ENCODE measurements at regions not wholly inside any gene's neighbourhood (a gene's known extent, or its start where the extent isn't known, plus 50 kb on each side); places are given as distances from the start of the nearest gene placed in this dataset.

GRCh38 chr2:15754703-15755099, 163.0 kb downstream of the DDX1 start:
- TF ChIP-seq POLR2A (IDR thresholded peaks at IDR 0.05) (no peak), POLR2AphosphoS5 (IDR thresholded peaks at IDR 0.05) (no peak)
- TF ChIP-seq, protein P1, sequence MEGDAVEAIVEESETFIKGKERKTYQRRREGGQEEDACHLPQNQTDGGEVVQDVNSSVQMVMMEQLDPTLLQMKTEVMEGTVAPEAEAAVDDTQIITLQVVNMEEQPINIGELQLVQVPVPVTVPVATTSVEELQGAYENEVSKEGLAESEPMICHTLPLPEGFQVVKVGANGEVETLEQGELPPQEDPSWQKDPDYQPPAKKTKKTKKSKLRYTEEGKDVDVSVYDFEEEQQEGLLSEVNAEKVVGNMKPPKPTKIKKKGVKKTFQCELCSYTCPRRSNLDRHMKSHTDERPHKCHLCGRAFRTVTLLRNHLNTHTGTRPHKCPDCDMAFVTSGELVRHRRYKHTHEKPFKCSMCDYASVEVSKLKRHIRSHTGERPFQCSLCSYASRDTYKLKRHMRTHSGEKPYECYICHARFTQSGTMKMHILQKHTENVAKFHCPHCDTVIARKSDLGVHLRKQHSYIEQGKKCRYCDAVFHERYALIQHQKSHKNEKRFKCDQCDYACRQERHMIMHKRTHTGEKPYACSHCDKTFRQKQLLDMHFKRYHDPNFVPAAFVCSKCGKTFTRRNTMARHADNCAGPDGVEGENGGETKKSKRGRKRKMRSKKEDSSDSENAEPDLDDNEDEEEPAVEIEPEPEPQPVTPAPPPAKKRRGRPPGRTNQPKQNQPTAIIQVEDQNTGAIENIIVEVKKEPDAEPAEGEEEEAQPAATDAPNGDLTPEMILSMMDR (IDR thresholded peaks at IDR 0.05): no peak
